PFSK-1 (cell line): ENCODE measurements at regions not wholly inside any gene's neighbourhood (a gene's known extent, or its start where the extent isn't known, plus 50 kb on each side); places are given as distances from the start of the nearest gene placed in this dataset.

Experiments
- FOXP2 ChIP-seq: optimal IDR thresholded peaks from 2 replicates; pipeline ENCODE3; 2011; ENCODE audit warnings: borderline replicate concordance, control low read depth, inconsistent platforms; ENCODE audit not compliant: insufficient read depth; ENCODE audit errors: extremely low read length, extremely low read depth
- POLR2AphosphoS5 ChIP-seq: IDR thresholded peaks from 2 replicates; pipeline ENCODE4 v1.6.1; 2012; ENCODE audit warnings: low read depth, mild to moderate bottlenecking, control low read depth, low read length, moderate library complexity
- REST ChIP-seq, 2 experiments: IDR thresholded peaks; 2 replicates each; pipeline versions ENCODE4 v1.6.1 to v1.8.0; 2011 to 2012; ENCODE audit warnings: low read depth in 2 of 2, low read length in 2 of 2, control low read depth in 1 of 2, inconsistent platforms in 1 of 2, mild to moderate bottlenecking in 1 of 2, moderate library complexity in 1 of 2; ENCODE audit not compliant: insufficient read depth in 1 of 2
- SIN3A ChIP-seq: IDR thresholded peaks from 2 replicates; pipeline ENCODE4 v1.6.1; 2012; ENCODE audit warnings: mild to moderate bottlenecking, low read length, moderate library complexity, borderline replicate concordance; ENCODE audit not compliant: insufficient read depth
- TAF1 ChIP-seq: IDR thresholded peaks from 2 replicates; pipeline ENCODE4 v1.6.1; 2012; ENCODE audit warnings: low read length, control low read depth, borderline replicate concordance; ENCODE audit not compliant: insufficient read depth

GRCh38 chr9:108056084-108056804, 566.7 kb upstream of the KLF4 start:
- no peak for TF ChIP-seq POLR2AphosphoS5
- no peak for TF ChIP-seq REST (IDR thresholded peaks at IDR 0.05; ENCODE audit: insufficient read depth in 1 of 2, low read depth in 2 of 2, low read length in 2 of 2)
- TF ChIP-seq TAF1, result no peak
- TF ChIP-seq SIN3A, result no peak
- TF ChIP-seq FOXP2, result no peak

DNA sequence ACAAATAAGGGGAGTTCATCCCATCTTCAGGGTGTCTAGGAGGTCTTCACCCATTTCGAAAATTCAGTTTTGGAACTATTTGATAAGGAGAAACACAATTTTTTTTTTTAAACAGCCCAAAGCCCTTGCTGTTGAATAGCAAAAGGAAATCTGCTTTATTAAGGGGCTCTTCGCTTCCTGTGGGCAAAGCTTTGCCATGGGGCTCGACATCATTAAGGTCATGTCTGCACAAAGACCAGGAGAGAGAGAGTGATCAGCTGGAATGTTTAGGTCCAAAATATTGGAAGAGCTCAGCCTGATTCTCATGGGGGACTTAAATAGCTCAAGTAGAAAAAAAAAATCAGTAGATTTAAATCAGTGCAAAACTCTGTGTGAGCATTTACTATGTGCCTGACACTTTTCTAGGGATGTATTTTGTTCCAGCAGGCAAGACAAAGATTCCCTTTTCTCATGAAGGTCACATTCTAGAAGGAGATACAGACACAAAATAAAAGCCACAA, 564.6 kb upstream of the KLF4 start:
- TF ChIP-seq TAF1 (no peak), REST (IDR thresholded peaks at IDR 0.05; ENCODE audit: insufficient read depth in 1 of 2, low read depth in 2 of 2, low read length in 2 of 2) (no peak), POLR2AphosphoS5 (no peak), SIN3A (no peak), FOXP2 (no peak)

- TF ChIP-seq FOXP2 (no peak), TAF1 (no peak), POLR2AphosphoS5 (no peak), SIN3A (no peak), REST (IDR thresholded peaks at IDR 0.05; ENCODE audit: insufficient read depth in 1 of 2, low read depth in 2 of 2, low read length in 2 of 2) (no peak)
These were observed 564.0 kb upstream of the KLF4 start for GRCh38 chr9:108053555-108054061.

GRCh38 chr9:108052431-108053080, 563.0 kb upstream of the KLF4 start:
- TF ChIP-seq SIN3A (no peak), FOXP2 (no peak), TAF1 (no peak)

- TF ChIP-seq FOXP2, result no peak
- TF ChIP-seq REST (IDR thresholded peaks at IDR 0.05; ENCODE audit: insufficient read depth in 1 of 2, low read depth in 2 of 2, low read length in 2 of 2), result no peak
- TF ChIP-seq POLR2AphosphoS5, result no peak
These were observed 561.3 kb upstream of the KLF4 start for GRCh38 chr9:108050894-108051293.
